Activated T-helper 2 cell treated with anti-CD3 and anti-CD28 coated beads, Interferon-gamma antibody, Interleukin-2, Interleukin-4, amounts not matched to agents 10 μg/mL and 5 μg/mL and 100 μg/mL, durations not matched to agents 14 hours and 24 hours and 36 hours (primary cell): ENCODE measurements at regions not wholly inside any gene's neighbourhood (a gene's known extent, or its start where the extent isn't known, plus 50 kb on each side); places are given as distances from the start of the nearest gene placed in this dataset.

Experiments used
- DNase-seq: peaks from one replicate; pipeline ENCODE4 v3.0.0; 2021; ENCODE audit warnings: low spot score
- H3K27ac Mint-ChIP-seq: one replicate; pipeline ENCODE4 v1.8.0; 2021; ENCODE audit warnings: mixed read lengths
- H3K27me3 Mint-ChIP-seq: one replicate; pipeline ENCODE4 v1.8.0; 2021; ENCODE audit warnings: low read depth, mixed read lengths
- H3K36me3 Mint-ChIP-seq: one replicate; pipeline ENCODE4 v1.8.0; 2021; ENCODE audit warnings: low read depth, mixed read lengths
- H3K4me1 Mint-ChIP-seq: one replicate; pipeline ENCODE4 v1.8.0; 2021; ENCODE audit warnings: low read depth, mixed read lengths
- H3K4me3 Mint-ChIP-seq: one replicate; pipeline ENCODE4 v1.8.0; 2021; ENCODE audit warnings: low read depth, mild to moderate bottlenecking, moderate library complexity, mixed read lengths
- H3K9me3 Mint-ChIP-seq: one replicate; pipeline ENCODE4 v1.8.0; 2021; ENCODE audit warnings: mixed read lengths
- intact Hi-C: fragments of 100-400 bp; cut with micrococcal nuclease; formaldehyde crosslinking; loops from one replicate; pipeline ENCODE4 v1.15.1; 2023

GRCh38 chr11:96447208-96448110 lies 57.6 kb downstream of the JRKL start:
- H3K27me3 Mint-ChIP-seq: peaks cover 8% of the 10 kb centered on the region
- H3K4me1 Mint-ChIP-seq: no peaks in the 10 kb centered on the region
- no peak overlapping the region for H3K27ac Mint-ChIP-seq
- no peaks in the 10 kb centered on the region for H3K9me3 Mint-ChIP-seq
- intact Hi-C loops: no loop called here
- DNase-seq: no peak
- no peak overlapping the region for H3K4me3 Mint-ChIP-seq
- H3K36me3 Mint-ChIP-seq: no peaks in the 10 kb centered on the region

- H3K4me1 Mint-ChIP-seq: no peaks in the 10 kb centered on the region
- intact Hi-C loops: no loop called here
- H3K27ac Mint-ChIP-seq: no peak overlapping the region
- no peak overlapping the region for H3K4me3 Mint-ChIP-seq
- no peak for DNase-seq
- no peaks in the 10 kb centered on the region for H3K9me3 Mint-ChIP-seq
- H3K27me3 Mint-ChIP-seq: peaks cover 8% of the 10 kb centered on the region
- no peaks in the 10 kb centered on the region for H3K36me3 Mint-ChIP-seq
These were observed 58.4 kb downstream of the JRKL start for GRCh38 chr11:96448225-96448624.

DNA sequence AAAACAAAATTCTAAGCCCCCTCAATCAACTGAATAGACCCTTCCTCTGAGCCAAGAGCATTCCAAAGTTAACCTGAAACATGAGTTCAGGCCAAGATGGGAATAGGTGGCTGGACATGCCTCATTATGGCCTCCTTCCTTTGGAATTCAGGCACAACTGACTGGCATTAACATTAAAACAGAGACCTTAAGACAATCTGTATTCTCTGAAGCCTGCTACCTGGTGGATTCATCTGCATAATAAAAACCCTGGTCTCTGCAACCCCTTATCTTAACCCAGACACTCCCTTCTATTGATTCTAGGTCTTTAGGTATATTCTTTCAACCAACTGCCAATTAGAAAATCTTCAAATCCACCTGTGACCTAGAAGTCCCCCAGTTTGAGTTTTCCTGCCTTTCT lies 66.3 kb downstream of the JRKL start:
- peaks cover 8% of the 10 kb centered on the region for H3K27me3 Mint-ChIP-seq
- no peak overlapping the region for H3K4me3 Mint-ChIP-seq
- no peaks in the 10 kb centered on the region for H3K4me1 Mint-ChIP-seq
- intact Hi-C loops: no loop called here
- H3K36me3 Mint-ChIP-seq: no peaks in the 10 kb centered on the region
- no peak for DNase-seq
- H3K9me3 Mint-ChIP-seq: no peaks in the 10 kb centered on the region
- H3K27ac Mint-ChIP-seq: no peak overlapping the region

- Mint-ChIP-seq H3K27ac (no peak overlapping the region), H3K4me1 (no peaks in the 10 kb centered on the region), H3K27me3 (peaks cover 16% of the 10 kb centered on the region), H3K4me3 (no peak overlapping the region), H3K9me3 (no peaks in the 10 kb centered on the region), H3K36me3 (no peaks in the 10 kb centered on the region)
- intact Hi-C loops: no loop called here
- DNase-seq: no peak
These were observed 69.9 kb downstream of the JRKL start for GRCh38 chr11:96459751-96460150.

DNA sequence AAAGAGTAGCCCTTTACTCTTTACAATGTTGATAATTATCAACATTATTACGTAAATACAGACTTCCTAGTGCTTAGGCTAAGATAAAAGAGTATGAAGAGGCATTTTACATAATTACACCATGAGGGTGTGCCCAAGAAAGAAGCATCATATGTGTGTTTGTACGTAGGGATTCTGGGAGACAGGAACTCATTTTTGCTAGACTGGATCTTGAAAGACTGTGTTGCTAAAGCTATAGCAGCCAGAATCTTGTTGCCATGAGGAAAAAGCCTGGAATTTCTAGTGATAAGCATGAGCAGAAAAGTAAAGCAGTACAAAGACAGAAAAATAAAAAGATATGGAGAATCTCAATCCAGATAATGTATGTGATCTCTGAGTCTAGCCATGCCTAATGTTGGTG lies 72.1 kb downstream of the JRKL start:
- no peaks in the 10 kb centered on the region for H3K4me1 Mint-ChIP-seq
- DNase-seq: no peak
- H3K27me3 Mint-ChIP-seq: peaks cover 14% of the 10 kb centered on the region
- H3K36me3 Mint-ChIP-seq: no peaks in the 10 kb centered on the region
- H3K4me3 Mint-ChIP-seq: no peak overlapping the region
- intact Hi-C loops: no loop called here
- H3K27ac Mint-ChIP-seq: no peak overlapping the region
- no peaks in the 10 kb centered on the region for H3K9me3 Mint-ChIP-seq

DNA sequence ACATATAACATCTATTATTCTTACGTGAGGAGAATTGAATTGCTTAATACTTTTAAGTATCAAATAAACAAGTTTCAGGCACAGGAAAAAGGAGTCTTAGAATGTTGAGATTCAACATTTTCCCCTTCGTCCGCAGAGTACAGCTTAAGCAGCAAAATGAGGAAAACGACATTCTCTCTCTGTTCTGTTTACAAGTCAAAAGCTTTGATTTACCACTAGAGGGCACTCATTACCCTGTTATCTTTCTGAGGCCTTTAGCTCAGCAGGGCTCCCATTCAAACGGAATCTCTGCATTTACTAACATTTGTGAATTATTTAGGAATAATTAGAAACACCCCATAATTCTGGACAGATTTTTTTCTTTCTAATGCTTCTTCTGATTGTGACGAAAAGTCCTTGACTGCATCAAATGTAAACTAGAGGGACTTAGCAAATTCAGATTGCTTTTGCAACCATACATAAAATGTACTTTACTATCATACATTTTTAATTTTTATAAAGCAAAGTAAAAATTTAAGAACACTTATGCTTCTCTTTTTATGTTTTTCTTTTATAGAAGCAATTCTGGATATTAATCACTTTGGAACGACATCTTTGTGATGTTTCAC lies 75.0 kb downstream of the JRKL start:
- no peak overlapping the region for H3K27ac Mint-ChIP-seq
- H3K36me3 Mint-ChIP-seq: no peaks in the 10 kb centered on the region
- peaks cover 7% of the 10 kb centered on the region for H3K27me3 Mint-ChIP-seq
- no peak overlapping the region for H3K4me3 Mint-ChIP-seq
- no peak for DNase-seq
- H3K4me1 Mint-ChIP-seq: no peaks in the 10 kb centered on the region
- intact Hi-C loops: loop anchor here (2.0 kb wide), 1 partner anchor 676 kb away; no protein-coding TSS in a partner anchor
- no peaks in the 10 kb centered on the region for H3K9me3 Mint-ChIP-seq

GRCh38 chr11:96465512-96465911 lies 75.7 kb downstream of the JRKL start:
- Mint-ChIP-seq H3K27me3 (peaks cover 7% of the 10 kb centered on the region), H3K27ac (no peak overlapping the region), H3K9me3 (no peaks in the 10 kb centered on the region), H3K36me3 (no peaks in the 10 kb centered on the region), H3K4me1 (no peaks in the 10 kb centered on the region), H3K4me3 (no peak overlapping the region)
- no peak for DNase-seq
- intact Hi-C loops: loop anchor here (2.0 kb wide), 1 partner anchor 675 kb away; no protein-coding TSS in a partner anchor

DNA sequence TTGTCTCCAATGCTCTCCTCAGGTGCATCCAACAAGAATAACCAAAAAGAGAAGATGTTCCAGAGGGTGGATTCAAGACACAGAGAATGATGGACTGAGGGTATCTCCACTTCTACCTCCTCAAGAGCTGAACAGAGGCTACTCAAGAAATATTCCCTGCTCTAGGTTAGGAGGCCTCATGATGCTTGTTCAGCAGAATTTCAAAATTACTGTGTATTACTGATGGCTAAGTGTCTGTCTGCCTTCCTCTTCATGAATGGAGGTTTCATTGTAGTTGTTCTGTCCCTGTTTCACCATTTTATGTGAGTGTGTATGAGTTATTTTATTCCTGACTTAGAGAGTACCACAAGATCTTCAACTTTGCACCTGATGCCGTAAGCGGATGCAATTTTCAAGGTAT lies 76.8 kb downstream of the JRKL start:
- Mint-ChIP-seq H3K4me3 (no peak overlapping the region), H3K27me3 (peaks cover 5% of the 10 kb centered on the region), H3K36me3 (no peaks in the 10 kb centered on the region), H3K27ac (no peak overlapping the region), H3K9me3 (no peaks in the 10 kb centered on the region), H3K4me1 (no peaks in the 10 kb centered on the region)
- intact Hi-C loops: no loop called here
- DNase-seq: no peak

- no peaks in the 10 kb centered on the region for H3K27me3 Mint-ChIP-seq
- DNase-seq: no peak
- H3K4me1 Mint-ChIP-seq: no peaks in the 10 kb centered on the region
- H3K4me3 Mint-ChIP-seq: no peak overlapping the region
- H3K36me3 Mint-ChIP-seq: no peaks in the 10 kb centered on the region
- H3K9me3 Mint-ChIP-seq: peaks cover 6% of the 10 kb centered on the region
- intact Hi-C loops: no loop called here
- H3K27ac Mint-ChIP-seq: no peak overlapping the region
These were observed 80.0 kb downstream of the JRKL start for GRCh38 chr11:96469776-96470175.

- Mint-ChIP-seq H3K4me3 (no peak overlapping the region), H3K9me3 (peaks cover 6% of the 10 kb centered on the region), H3K27me3 (no peaks in the 10 kb centered on the region), H3K36me3 (no peaks in the 10 kb centered on the region), H3K4me1 (no peaks in the 10 kb centered on the region), H3K27ac (no peak overlapping the region)
- no peak for DNase-seq
- intact Hi-C loops: no loop called here
These were observed 80.7 kb downstream of the JRKL start for GRCh38 chr11:96470521-96470920.

- H3K36me3 Mint-ChIP-seq: no peaks in the 10 kb centered on the region
These were observed 82.3 kb downstream of the JRKL start for GRCh38 chr11:96472085-96472484.

GRCh38 chr11:96474263-96474662 lies 84.5 kb downstream of the JRKL start:
- Mint-ChIP-seq H3K27me3 (no peaks in the 10 kb centered on the region), H3K9me3 (peaks cover 6% of the 10 kb centered on the region), H3K36me3 (no peaks in the 10 kb centered on the region)

More at GRCh38 chr11:96472085-96472484, 82.3 kb downstream of the JRKL start:
- no peak for DNase-seq
- Mint-ChIP-seq H3K4me3 (no peak overlapping the region), H3K9me3 (peaks cover 6% of the 10 kb centered on the region), H3K4me1 (no peaks in the 10 kb centered on the region), H3K27ac (no peak overlapping the region), H3K27me3 (no peaks in the 10 kb centered on the region)
- intact Hi-C loops: no loop called here

GRCh38 chr11:96481204-96481603 lies 91.4 kb downstream of the JRKL start:
- Mint-ChIP-seq H3K27me3 (no peaks in the 10 kb centered on the region), H3K27ac (no peak overlapping the region), H3K4me3 (no peak overlapping the region), H3K4me1 (no peaks in the 10 kb centered on the region), H3K9me3 (no peaks in the 10 kb centered on the region), H3K36me3 (no peaks in the 10 kb centered on the region)
- DNase-seq: no peak
- intact Hi-C loops: no loop called here

More at GRCh38 chr11:96474263-96474662, 84.5 kb downstream of the JRKL start:
- Mint-ChIP-seq H3K27ac (no peak overlapping the region), H3K4me3 (no peak overlapping the region), H3K4me1 (no peaks in the 10 kb centered on the region)
- DNase-seq: no peak
- intact Hi-C loops: no loop called here
